ENCODE measurements at regions not wholly inside any gene's neighbourhood (a gene's known extent, or its start where the extent isn't known, plus 50 kb on each side); places are given as distances from the start of the nearest gene placed in this dataset.

- TF ChIP-seq CTCF (IDR thresholded peaks at IDR 0.05) (no peak), POLR2A (IDR thresholded peaks at IDR 0.05) (no peak)
Observed at GRCh38 chr13:104954210-104954609, 1581.3 kb downstream of the EFNB2 start.
